WTC11 (cell line): ENCODE measurements at regions not wholly inside any gene's neighbourhood (a gene's known extent, or its start where the extent isn't known, plus 50 kb on each side); places are given as distances from the start of the nearest gene placed in this dataset.
"Not testable (repeated sequence)": the region's sequence is repeated elsewhere in the genome, so short reads cannot be mapped to it uniquely, and the experiment has no call there.

ENCODE experiments used
- CTCF ChIP-seq: fragments of 200-600 bp; IDR thresholded peaks from 2 replicates; pipeline ENCODE4 v1.8.0; 2022; ENCODE audit warnings: antibody characterized with exemption
- GRHL2 ChIP-seq: fragments of 250-450 bp; sonication (Bioruptor Pico); IDR thresholded peaks from 2 replicates; pipeline ENCODE4 v1.8.0; 2022; ENCODE audit warnings: mild to moderate bottlenecking, moderate library complexity; ENCODE audit not compliant: insufficient replicate concordance, severe bottlenecking
- JUN ChIP-seq: sonication (generic); formaldehyde crosslinking; IDR thresholded peaks from 2 replicates; pipeline ENCODE4 v1.8.0; 2023; ENCODE audit warnings: mild to moderate bottlenecking, missing genetic modification reagents
- MAX ChIP-seq: sonication (generic); formaldehyde crosslinking; IDR thresholded peaks from 2 replicates; pipeline ENCODE4 v1.8.0; 2022; ENCODE audit warnings: mild to moderate bottlenecking, missing genetic modification reagents

GRCh38 chr2:72073373-72073772 lies 74.3 kb downstream of the CYP26B1 start:
- TF ChIP-seq CTCF; GRHL2 (CRISPR knock-in tag); MAX; JUN (CRISPR knock-in tag): not testable (repeated sequence)
